GM10266 (cell line): ENCODE measurements at regions not wholly inside any gene's neighbourhood (a gene's known extent, or its start where the extent isn't known, plus 50 kb on each side); places are given as distances from the start of the nearest gene placed in this dataset.
A peak's percentile ranks its signal among the peaks of the same experiment; 100 is the strongest.

ENCODE experiments used
- DNase-seq: peaks from one replicate; pipeline ENCODE4 v3.0.0; 2012; ENCODE audit errors: extremely low spot score
- CTCF ChIP-seq: IDR thresholded peaks from 2 replicates; pipeline ENCODE4 v1.5.1; 2012; ENCODE audit warnings: mild to moderate bottlenecking, low read depth; ENCODE audit not compliant: control insufficient read depth, insufficient read depth; ENCODE audit errors: missing control alignments

GRCh38 chr5:125409861-125410536 lies 663.6 kb upstream of the ZNF608 start:
- TF ChIP-seq CTCF = no peak
- no peak for DNase-seq

DNA sequence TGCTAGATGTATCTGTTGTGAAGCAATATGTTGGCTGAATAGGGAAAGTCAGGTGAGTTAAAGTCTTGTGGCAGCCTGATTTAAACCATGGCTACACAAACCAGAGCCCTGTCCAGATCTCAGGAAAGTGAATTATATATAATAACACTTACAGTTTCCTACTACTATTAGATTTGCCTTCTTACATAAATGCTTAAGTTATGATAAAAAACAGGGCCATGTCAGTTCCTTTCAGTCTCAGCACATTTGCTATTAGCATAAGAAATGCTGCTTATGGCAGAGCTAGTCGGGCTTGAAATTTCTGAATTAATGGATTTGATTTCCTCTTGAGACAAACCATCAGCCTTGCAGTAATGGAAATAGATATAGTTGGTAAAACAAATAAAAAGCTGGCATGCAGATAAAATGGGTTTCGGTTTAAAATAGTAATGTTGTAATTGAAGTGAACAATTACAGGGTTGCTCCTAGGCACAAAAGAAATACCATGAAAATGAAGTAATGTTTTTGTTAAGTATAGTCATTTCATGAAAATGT lies 664.2 kb upstream of the ZNF608 start:
- DNase-seq = no peak
- no peak for TF ChIP-seq CTCF

- peak; percentile 36 for DNase-seq
- no peak for TF ChIP-seq CTCF
Observed at GRCh38 chr5:125411071-125411743, 664.8 kb upstream of the ZNF608 start.

GRCh38 chr5:125411744-125412560 lies 665.5 kb upstream of the ZNF608 start:
- DNase-seq = peak; percentile 16
- no peak for TF ChIP-seq CTCF

GRCh38 chr5:125412561-125413495 lies 666.4 kb upstream of the ZNF608 start:
- TF ChIP-seq CTCF = no peak
- DNase-seq = no peak

DNA sequence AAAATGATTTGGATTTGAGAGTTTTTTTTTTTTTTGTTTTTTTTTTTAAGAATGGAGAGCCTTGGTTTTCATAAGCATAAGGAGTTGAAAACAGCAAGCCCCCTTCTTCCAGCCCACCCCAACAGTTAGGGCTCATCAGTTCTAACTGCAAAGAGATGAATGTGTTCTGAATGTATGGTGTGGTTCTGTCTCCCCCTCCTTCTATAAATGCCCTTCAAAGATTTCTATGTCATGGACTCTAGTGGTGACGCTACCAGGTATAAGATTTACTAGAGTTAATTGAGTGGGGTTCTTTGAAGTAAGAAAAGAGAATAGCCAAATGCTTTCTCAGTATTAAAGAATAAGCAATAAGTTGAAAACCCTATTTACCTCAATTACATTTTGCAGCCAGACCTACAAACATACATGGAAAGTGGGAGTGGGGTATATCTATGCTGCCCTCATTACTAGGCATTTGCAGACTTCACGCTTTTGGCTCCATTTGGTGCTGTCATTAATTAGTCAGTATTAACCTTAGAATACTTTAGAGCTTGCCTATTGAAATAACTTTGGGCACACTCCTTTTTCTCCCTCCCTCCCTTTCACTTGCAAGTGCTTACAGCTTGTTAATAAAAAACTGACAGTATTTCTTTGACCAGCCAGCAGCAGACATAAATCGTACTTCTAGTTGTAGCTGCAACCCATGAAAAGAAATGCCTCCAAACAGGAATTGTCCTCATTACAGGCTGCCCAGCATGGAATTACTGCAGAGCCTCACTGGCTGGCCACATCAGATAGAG lies 667.2 kb upstream of the ZNF608 start:
- no peak for DNase-seq
- TF ChIP-seq CTCF = no peak
